Trophoblast cell (in vitro differentiated cells and primary cell): ENCODE measurements at regions not wholly inside any gene's neighbourhood (a gene's known extent, or its start where the extent isn't known, plus 50 kb on each side); places are given as distances from the start of the nearest gene placed in this dataset.

Source experiments
- DNase-seq, 2 donors: peaks; one replicate each; pipeline ENCODE4 v3.0.0-alpha.2; 2016
- H2AFZ ChIP-seq: 2 replicates; pipeline ENCODE4 v1.6.1; 2013; ENCODE audit warnings: low read length, moderate library complexity, mild to moderate bottlenecking; ENCODE audit not compliant: insufficient read depth, poor library complexity
- H2AK5ac ChIP-seq: 2 replicates; pipeline ENCODE4 v1.6.1; 2013; ENCODE audit warnings: mild to moderate bottlenecking, low read length
- H2BK120ac ChIP-seq: 2 replicates; pipeline ENCODE4 v1.6.1; 2013; ENCODE audit warnings: low read length, mild to moderate bottlenecking, moderate library complexity; ENCODE audit not compliant: insufficient read depth, poor library complexity
- H2BK12ac ChIP-seq: 2 replicates; pipeline ENCODE4 v1.6.1; 2013; ENCODE audit warnings: mild to moderate bottlenecking, low read length, moderate library complexity
- H2BK5ac ChIP-seq: 2 replicates; pipeline ENCODE4 v1.6.1; 2013; ENCODE audit warnings: low read length, low read depth, moderate library complexity, mild to moderate bottlenecking; ENCODE audit not compliant: poor library complexity
- H3K14ac ChIP-seq: 2 replicates; pipeline ENCODE4 v1.6.1; 2013; ENCODE audit warnings: mild to moderate bottlenecking, low read length
- H3K18ac ChIP-seq: 2 replicates; pipeline ENCODE4 v1.6.1; 2013; ENCODE audit warnings: mild to moderate bottlenecking, low read length
- H3K23ac ChIP-seq: 2 replicates; pipeline ENCODE4 v1.6.1; 2013; ENCODE audit warnings: low read length
- H3K27ac ChIP-seq: 2 replicates; pipeline ENCODE4 v1.5.1; 2013; ENCODE audit warnings: low read depth, mild to moderate bottlenecking, inconsistent platforms, low read length, moderate library complexity
- H3K27me3 ChIP-seq: 2 replicates; pipeline ENCODE4 v1.6.1; 2013; ENCODE audit warnings: inconsistent platforms, mild to moderate bottlenecking, low read length, moderate library complexity; ENCODE audit not compliant: insufficient read depth
- H3K36me3 ChIP-seq, 2 experiments: 1 replicate in 1 of 2; 2 replicates in 1 of 2; pipeline ENCODE4 v1.6.1; 2013; ENCODE audit warnings: low read length in 2 of 2, mild to moderate bottlenecking in 2 of 2, moderate library complexity in 1 of 2; ENCODE audit not compliant: insufficient read depth in 2 of 2, control insufficient read depth in 1 of 2
- H3K4ac ChIP-seq: 2 replicates; pipeline ENCODE4 v1.6.1; 2013; ENCODE audit warnings: low read depth, mild to moderate bottlenecking, low read length, moderate library complexity
- H3K4me1 ChIP-seq, 2 experiments: 1 replicate in 1 of 2; 2 replicates in 1 of 2; pipeline ENCODE4 v1.6.1; 2013; ENCODE audit warnings: low read length in 2 of 2, mild to moderate bottlenecking in 2 of 2, moderate library complexity in 1 of 2; ENCODE audit not compliant: insufficient read depth in 2 of 2, control insufficient read depth in 1 of 2
- H3K4me2 ChIP-seq: 2 replicates; pipeline ENCODE4 v1.6.1; 2013; ENCODE audit warnings: inconsistent platforms, mild to moderate bottlenecking, low read length, moderate library complexity
- H3K4me3 ChIP-seq: 2 replicates; pipeline ENCODE4 v1.5.1; 2013; ENCODE audit warnings: mild to moderate bottlenecking, low read depth, low read length, inconsistent platforms
- H3K79me1 ChIP-seq: one replicate; pipeline ENCODE4 v1.6.1; 2013; ENCODE audit warnings: low read length
- H3K79me2 ChIP-seq: 2 replicates; pipeline ENCODE4 v1.6.1; 2013; ENCODE audit warnings: low read length, mild to moderate bottlenecking; ENCODE audit not compliant: control insufficient read depth, insufficient read depth, poor library complexity
- H3K9ac ChIP-seq: 2 replicates; pipeline ENCODE4 v1.6.1; 2013; ENCODE audit warnings: mild to moderate bottlenecking, low read length
- H3K9me3 ChIP-seq: 2 replicates; pipeline ENCODE4 v1.6.1; 2013; ENCODE audit warnings: low read depth, mild to moderate bottlenecking, control low read depth, inconsistent platforms, low read length; ENCODE audit not compliant: insufficient read depth
- H4K12ac ChIP-seq: 2 replicates; pipeline ENCODE4 v1.6.1; 2013; ENCODE audit warnings: low read depth, mild to moderate bottlenecking, low read length, moderate library complexity
- H4K8ac ChIP-seq: 2 replicates; pipeline ENCODE4 v1.6.1; 2013; ENCODE audit warnings: low read depth, mild to moderate bottlenecking, low read length, moderate library complexity
- H4K91ac ChIP-seq: one replicate; pipeline ENCODE4 v1.6.1; 2013; ENCODE audit warnings: low read depth, mild to moderate bottlenecking, low read length, moderate library complexity
- WGBS: extraction: QIAGEN DNeasy Blood & Tissue Kit; methylation state at CpG from one replicate; pipeline ENCODE4 v1.1.7; 2013; ENCODE audit warnings: missing lambda C conversion rate; ENCODE audit not compliant: insufficient read length, insufficient coverage; ENCODE audit errors: extremely low coverage; 5-methylcytosine and 5-hydroxymethylcytosine counted together

DNA sequence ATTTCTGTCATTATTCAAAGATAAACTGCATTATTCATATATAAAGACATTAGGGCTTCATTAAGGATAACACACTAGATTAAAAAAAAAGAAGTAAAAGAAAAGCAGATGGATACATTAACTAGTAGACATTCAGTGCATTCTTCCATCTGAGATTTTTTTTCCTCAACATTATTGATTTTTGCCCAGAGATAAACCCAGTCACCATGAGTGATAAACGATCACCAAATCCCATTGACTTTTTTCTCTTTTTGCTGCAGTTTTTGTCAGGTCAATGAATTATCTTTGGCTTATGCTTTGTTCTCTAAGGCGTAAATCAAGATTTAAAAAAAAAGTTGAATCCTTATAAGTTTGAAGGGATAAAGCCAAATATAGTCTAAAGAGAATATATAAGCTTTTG is 925.0 kb downstream of the GBE1 start:
- WGBS, result no CpG with 5 or more reads among the region's 2 CpGs
- Histone ChIP-seq H3K79me2 (no peaks in the 10 kb centered on the region), H3K79me1 (no peaks in the 10 kb centered on the region), H3K9me3 (no peaks in the 10 kb centered on the region), H3K27ac (no peak overlapping the region), H2AFZ (no peak overlapping the region), H4K91ac (no peak overlapping the region), H3K18ac (no peak overlapping the region), H4K12ac (no peak overlapping the region), H3K4me3 (no peak overlapping the region), H3K4me1 (no peaks in the 10 kb centered on the region), H3K14ac (no peak overlapping the region), H2BK120ac (no peak overlapping the region), H3K36me3 (no peaks in the 10 kb centered on the region), H2BK12ac (no peak overlapping the region), H3K27me3 (no peaks in the 10 kb centered on the region), H3K4me2 (no peak overlapping the region), H2AK5ac (no peak overlapping the region), H4K8ac (no peak overlapping the region), H3K9ac (no peak overlapping the region), H3K23ac (no peak overlapping the region), H2BK5ac (no peak overlapping the region), H3K4ac (no peak overlapping the region)
- DNase-seq, result no peak

DNA sequence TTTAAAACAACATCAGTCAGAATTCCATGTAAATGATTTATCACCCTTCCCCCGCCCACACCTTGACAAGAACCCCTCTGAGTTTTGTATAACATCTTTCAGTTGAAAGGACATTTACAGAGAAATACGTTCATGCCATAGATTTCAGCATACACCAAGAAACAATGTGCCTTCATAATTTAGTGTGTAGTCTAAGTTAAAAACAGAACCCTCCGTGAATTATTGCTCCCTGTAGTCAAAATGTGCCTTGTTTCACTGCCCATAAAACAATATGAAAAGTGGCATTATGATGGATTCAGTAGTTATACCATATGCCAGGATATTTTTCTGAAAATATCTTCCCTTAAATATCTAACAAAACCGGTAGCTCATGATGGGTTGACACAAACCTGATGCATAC is 953.9 kb downstream of the GBE1 start:
- H4K91ac ChIP-seq, result no peak overlapping the region
- no peak for DNase-seq
- no peak overlapping the region for H2BK12ac ChIP-seq
- H3K9ac ChIP-seq, result no peak overlapping the region
- no peak overlapping the region for H2BK120ac ChIP-seq
- no peak overlapping the region for H2AFZ ChIP-seq
- H4K8ac ChIP-seq, result no peak overlapping the region
- H2AK5ac ChIP-seq, result no peak overlapping the region
- no peak overlapping the region for H3K18ac ChIP-seq
- H4K12ac ChIP-seq, result no peak overlapping the region
- no CpG with 5 or more reads among the region's 4 CpGs for WGBS
- no peak overlapping the region for H3K23ac ChIP-seq
- H3K4me2 ChIP-seq, result no peak overlapping the region
- no peaks in the 10 kb centered on the region for H3K27me3 ChIP-seq
- no peaks in the 10 kb centered on the region for H3K79me1 ChIP-seq
- H2BK5ac ChIP-seq, result no peak overlapping the region
- no peaks in the 10 kb centered on the region for H3K4me1 ChIP-seq
- H3K9me3 ChIP-seq, result no peaks in the 10 kb centered on the region
- no peak overlapping the region for H3K4me3 ChIP-seq
- H3K27ac ChIP-seq, result no peak overlapping the region
- no peak overlapping the region for H3K14ac ChIP-seq
- H3K4ac ChIP-seq, result no peak overlapping the region
- no peaks in the 10 kb centered on the region for H3K79me2 ChIP-seq
- no peaks in the 10 kb centered on the region for H3K36me3 ChIP-seq

DNA sequence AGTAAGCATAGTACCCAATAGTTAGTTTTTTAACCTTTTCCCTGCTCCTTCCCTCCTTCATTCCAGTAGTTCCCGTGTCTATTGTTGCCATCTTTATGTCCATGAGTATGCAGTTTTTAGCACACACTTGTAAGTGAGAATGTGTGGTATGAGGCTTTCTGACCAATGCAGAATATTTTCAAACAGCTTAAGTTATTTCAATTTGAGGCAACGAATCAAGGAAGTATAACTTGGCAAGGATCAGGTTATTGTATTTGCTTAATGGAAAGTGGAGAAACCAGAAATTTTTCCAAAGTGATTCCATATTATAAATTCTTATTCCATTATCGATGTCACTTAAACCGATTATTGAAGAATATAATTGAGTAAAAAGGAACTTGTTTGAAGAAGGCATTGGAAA is 954.8 kb downstream of the GBE1 start:
- Histone ChIP-seq H2BK120ac (no peak overlapping the region), H3K79me1 (no peaks in the 10 kb centered on the region), H3K9ac (no peak overlapping the region), H2AFZ (no peak overlapping the region), H3K36me3 (no peaks in the 10 kb centered on the region), H2AK5ac (no peak overlapping the region), H2BK12ac (no peak overlapping the region), H4K8ac (no peak overlapping the region), H3K18ac (no peak overlapping the region), H3K79me2 (no peaks in the 10 kb centered on the region), H3K9me3 (no peaks in the 10 kb centered on the region), H3K14ac (no peak overlapping the region), H3K4me2 (no peak overlapping the region), H3K27me3 (no peaks in the 10 kb centered on the region), H3K23ac (no peak overlapping the region), H4K91ac (no peak overlapping the region), H3K4ac (no peak overlapping the region), H3K27ac (no peak overlapping the region), H3K4me3 (no peak overlapping the region), H3K4me1 (no peaks in the 10 kb centered on the region), H2BK5ac (no peak overlapping the region), H4K12ac (no peak overlapping the region)
- WGBS, result no CpG with 5 or more reads among the region's 4 CpGs
- no peak for DNase-seq

DNA sequence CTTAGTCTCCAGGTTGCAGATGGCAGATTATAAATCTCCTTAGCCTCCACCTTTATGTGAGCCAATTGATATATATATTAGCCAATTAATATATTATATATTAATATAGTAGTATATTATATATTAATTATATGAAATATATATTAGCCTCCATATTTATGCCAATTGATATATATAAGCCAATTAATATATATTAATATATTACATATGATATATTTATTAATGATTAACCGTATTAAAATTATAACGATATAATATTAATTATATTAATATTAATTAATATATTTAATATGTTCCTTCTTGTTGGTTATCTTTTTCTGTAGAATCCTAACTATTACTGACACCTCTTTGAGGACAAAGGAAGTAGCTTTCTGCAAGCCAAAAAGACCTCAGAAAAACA is 972.5 kb downstream of the GBE1 start:
- H3K27me3 ChIP-seq, result no peaks in the 10 kb centered on the region
- no peak for DNase-seq
- no peak overlapping the region for H2BK5ac ChIP-seq
- H2AK5ac ChIP-seq, result no peak overlapping the region
- H3K4me1 ChIP-seq, result no peaks in the 10 kb centered on the region
- WGBS, result no CpG with 5 or more reads among the region's 2 CpGs
- no peaks in the 10 kb centered on the region for H3K9me3 ChIP-seq
- no peak overlapping the region for H3K4me3 ChIP-seq
- H4K91ac ChIP-seq, result no peak overlapping the region
- H3K36me3 ChIP-seq, result no peaks in the 10 kb centered on the region
- no peak overlapping the region for H3K27ac ChIP-seq
- H3K79me2 ChIP-seq, result no peaks in the 10 kb centered on the region
- no peak overlapping the region for H3K9ac ChIP-seq
- H2AFZ ChIP-seq, result no peak overlapping the region
- no peak overlapping the region for H2BK120ac ChIP-seq
- H3K4me2 ChIP-seq, result no peak overlapping the region
- H3K79me1 ChIP-seq, result no peaks in the 10 kb centered on the region
- no peak overlapping the region for H4K12ac ChIP-seq
- no peak overlapping the region for H3K23ac ChIP-seq
- no peak overlapping the region for H4K8ac ChIP-seq
- no peak overlapping the region for H3K14ac ChIP-seq
- no peak overlapping the region for H3K4ac ChIP-seq
- H3K18ac ChIP-seq, result no peak overlapping the region
- no peak overlapping the region for H2BK12ac ChIP-seq
